Gastroesophageal sphincter (tissue), 4 donors: ENCODE measurements at regions not wholly inside any gene's neighbourhood (a gene's known extent, or its start where the extent isn't known, plus 50 kb on each side); places are given as distances from the start of the nearest gene placed in this dataset.

Experiments
- ATAC-seq: fragments of 150-250 bp; one replicate; pipeline ENCODE4 v1.9.1; 2016; ENCODE audit warnings: mild to moderate bottlenecking, moderate library complexity
- H3K27ac ChIP-seq, 4 donors: fragments of 200-600 bp; sonication (generic) in 3 of 4; 1 replicate in 3 of 4; 2 replicates in 1 of 4; pipeline ENCODE4 v1.5.1; 2016 to 2019
- H3K27me3 ChIP-seq: fragments of 200-600 bp; sonication (generic); one replicate; pipeline ENCODE4 v1.5.1; 2019
- H3K36me3 ChIP-seq, 2 donors: fragments of 200-600 bp; sonication (generic); one replicate each; pipeline ENCODE4 v1.5.1; 2019; ENCODE audit warnings: control low read depth in 1 of 2
- H3K4me1 ChIP-seq, 3 donors: fragments of 200-600 bp; sonication (generic); 1 replicate in 2 of 3; 2 replicates in 1 of 3; pipeline ENCODE4 v1.5.1; 2016 to 2019; ENCODE audit warnings: control low read depth in 2 of 3
- H3K4me3 ChIP-seq, 2 donors: fragments of 200-600 bp; sonication (generic); one replicate each; pipeline ENCODE4 v1.5.1; 2019; ENCODE audit warnings: mild to moderate bottlenecking in 1 of 2, moderate library complexity in 1 of 2
- H3K9me3 ChIP-seq, 3 donors: fragments of 200-600 bp; sonication (generic); one replicate each; pipeline ENCODE4 v1.5.1; 2017 to 2019; ENCODE audit warnings: control low read depth in 2 of 3
- CTCF ChIP-seq, 4 experiments: fragments of 200-600 bp in 2 of 4; fragments of 450-650 bp in 2 of 4; sonication (generic) in 1 of 4; IDR thresholded peaks; one replicate each; pipeline ENCODE4 v1.5.1; 2017 to 2019; ENCODE audit warnings: antibody characterized with exemption in 4 of 4, mild to moderate bottlenecking in 2 of 4, moderate library complexity in 2 of 4
- EP300 ChIP-seq: sonication (generic); formaldehyde crosslinking; IDR thresholded peaks from one replicate; pipeline ENCODE4 v1.6.1; 2017; ENCODE audit warnings: antibody characterized with exemption, mild to moderate bottlenecking
- POLR2A ChIP-seq, 2 donors: fragments of 450-650 bp; IDR thresholded peaks; one replicate each; pipeline ENCODE4 v1.6.1; 2017; ENCODE audit warnings: antibody characterized with exemption in 2 of 2, mild to moderate bottlenecking in 2 of 2, moderate library complexity in 1 of 2
- POLR2AphosphoS5 ChIP-seq: sonication (generic); formaldehyde crosslinking; IDR thresholded peaks from one replicate; pipeline ENCODE4 v1.6.1; 2017; ENCODE audit warnings: antibody characterized with exemption
- WGBS, 2 donors: methylation state at CpG; one replicate each; pipeline ENCODE4 v1.1.5; 2018; ENCODE audit warnings: low coverage in 1 of 2; 5-methylcytosine and 5-hydroxymethylcytosine counted together

GRCh38 chr1:157418231-157418630 is 134.1 kb downstream of the FCRL5 start:
- Histone ChIP-seq H3K4me1 (no peaks in the 10 kb centered on the region), H3K27me3 (no peaks in the 10 kb centered on the region), H3K4me3 (no peak overlapping the region), H3K27ac (no peak overlapping the region), H3K9me3 (peaks cover 0 to 5% (median 0%) of the 10 kb centered on the region in 3 donors), H3K36me3 (no peaks in the 10 kb centered on the region)
- WGBS, 2 donors, result 100% methylated on average over 1 of the region's 1 CpG
- no peak for TF ChIP-seq POLR2AphosphoS5
- no peak for TF ChIP-seq EP300
- TF ChIP-seq CTCF (IDR thresholded peaks at IDR 0.05), result no peak
- no peak for TF ChIP-seq POLR2A (IDR thresholded peaks at IDR 0.05)
- ATAC-seq, result no peak

- Histone ChIP-seq H3K36me3 (no peaks in the 10 kb centered on the region), H3K4me1 (no peaks in the 10 kb centered on the region), H3K27ac (no peak overlapping the region), H3K27me3 (no peaks in the 10 kb centered on the region), H3K4me3 (no peak overlapping the region), H3K9me3 (no peaks in the 10 kb centered on the region)
- 33% methylated on average over 1 of the region's 5 CpGs; no CpG with 5 or more reads in 1 of the 2 donors for WGBS, 2 donors
- TF ChIP-seq POLR2A (IDR thresholded peaks at IDR 0.05), result no peak
- TF ChIP-seq EP300, result no peak
- no peak for TF ChIP-seq POLR2AphosphoS5
- no peak for ATAC-seq
These were observed 136.7 kb downstream of the FCRL5 start for GRCh38 chr1:157415661-157416060.

- Histone ChIP-seq H3K4me3 (no peak overlapping the region), H3K4me1 (no peaks in the 10 kb centered on the region), H3K36me3 (no peaks in the 10 kb centered on the region), H3K27ac (no peak overlapping the region), H3K27me3 (no peaks in the 10 kb centered on the region), H3K9me3 (no peaks in the 10 kb centered on the region)
- no peak for ATAC-seq
- TF ChIP-seq CTCF (IDR thresholded peaks at IDR 0.05) (no peak), EP300 (no peak), POLR2A (IDR thresholded peaks at IDR 0.05) (no peak), POLR2AphosphoS5 (no peak)
- 86% methylated on average over 1 of the region's 2 CpGs; no CpG with 5 or more reads in 1 of the 2 donors for WGBS, 2 donors
These were observed 140.0 kb downstream of the FCRL5 start for GRCh38 chr1:157412308-157412707.

GRCh38 chr1:157411769-157412168 is 140.5 kb downstream of the FCRL5 start:
- Histone ChIP-seq H3K4me3 (no peak overlapping the region), H3K27ac (no peak overlapping the region), H3K4me1 (no peaks in the 10 kb centered on the region), H3K9me3 (no peaks in the 10 kb centered on the region), H3K36me3 (no peaks in the 10 kb centered on the region), H3K27me3 (no peaks in the 10 kb centered on the region)
- no peak for ATAC-seq
- WGBS, 2 donors, result 73 to 92% methylated on average over 2 of the region's 4 CpGs
- TF ChIP-seq EP300, result no peak
- TF ChIP-seq CTCF (IDR thresholded peaks at IDR 0.05), result no peak
- TF ChIP-seq POLR2A (IDR thresholded peaks at IDR 0.05), result no peak
- no peak for TF ChIP-seq POLR2AphosphoS5

GRCh38 chr1:157411064-157411463 is 141.3 kb downstream of the FCRL5 start:
- WGBS, 2 donors, result 90% methylated on average over 2 of the region's 2 CpGs; no CpG with 5 or more reads in 1 of the 2 donors
- ATAC-seq, result no peak
- Histone ChIP-seq H3K36me3 (no peaks in the 10 kb centered on the region), H3K27me3 (no peaks in the 10 kb centered on the region), H3K4me3 (no peak overlapping the region), H3K9me3 (no peaks in the 10 kb centered on the region), H3K4me1 (no peaks in the 10 kb centered on the region), H3K27ac (no peak overlapping the region)
- TF ChIP-seq CTCF (IDR thresholded peaks at IDR 0.05) (no peak), POLR2AphosphoS5 (no peak), EP300 (no peak), POLR2A (IDR thresholded peaks at IDR 0.05) (no peak)
